ENCODE measurements at regions not wholly inside any gene's neighbourhood (a gene's known extent, or its start where the extent isn't known, plus 50 kb on each side); places are given as distances from the start of the nearest gene placed in this dataset.

- H3K9ac ChIP-seq (ENCODE audit: insufficient read depth in 1 of 2, low read length in 2 of 2): no peak overlapping the region
- no peaks in the 10 kb centered on the region for H3K9me3 ChIP-seq (ENCODE audit: control insufficient read depth in 4 of 4, insufficient read depth in 3 of 4, low read length in 3 of 4)
- H3K27ac ChIP-seq (ENCODE audit: low read depth in 1 of 2, low read length in 1 of 2): no peak overlapping the region
- no peaks in the 10 kb centered on the region for H3K4me1 ChIP-seq (ENCODE audit: control insufficient read depth in 5 of 5, insufficient read depth in 5 of 5, low read length in 5 of 5)
- DNase-seq (no peak), ATAC-seq (ENCODE audit: insufficient read depth, low FRiP score) (no peak)
- no peaks in the 10 kb centered on the region for H3K27me3 ChIP-seq (ENCODE audit: control insufficient read depth in 3 of 3, insufficient read depth in 3 of 3, low read length in 2 of 3)
- H3K36me3 ChIP-seq (ENCODE audit: control insufficient read depth in 4 of 4, insufficient read depth in 4 of 4, low read length in 4 of 4): no peaks in the 10 kb centered on the region
- H3K4me3 ChIP-seq: no peak overlapping the region
- no peak for TF ChIP-seq CTCF (IDR thresholded peaks at IDR 0.05; ENCODE audit: control extremely low read depth, extremely low read depth)
Observed at GRCh38 chr4:138756519-138756918, 259.1 kb upstream of the NOCT start.

- H3K27me3 ChIP-seq (ENCODE audit: control insufficient read depth in 3 of 3, insufficient read depth in 3 of 3, low read length in 2 of 3): no peaks in the 10 kb centered on the region
- DNase-seq: no peak
- no peaks in the 10 kb centered on the region for H3K36me3 ChIP-seq (ENCODE audit: control insufficient read depth in 4 of 4, insufficient read depth in 4 of 4, low read length in 4 of 4)
- no peak overlapping the region for H3K4me3 ChIP-seq
- TF ChIP-seq CTCF (IDR thresholded peaks at IDR 0.05; ENCODE audit: control extremely low read depth, extremely low read depth): no peak
- H3K27ac ChIP-seq (ENCODE audit: low read depth in 1 of 2, low read length in 1 of 2): no peak overlapping the region
- H3K9ac ChIP-seq (ENCODE audit: insufficient read depth in 1 of 2, low read length in 2 of 2): no peak overlapping the region
- no peak for ATAC-seq (ENCODE audit: insufficient read depth, low FRiP score)
- 94 to 98% methylated on average over 3 of the region's 3 CpGs for WGBS, 2 donors
- H3K9me3 ChIP-seq (ENCODE audit: control insufficient read depth in 4 of 4, insufficient read depth in 3 of 4, low read length in 3 of 4): no peaks in the 10 kb centered on the region
- H3K4me1 ChIP-seq (ENCODE audit: control insufficient read depth in 5 of 5, insufficient read depth in 5 of 5, low read length in 5 of 5): no peaks in the 10 kb centered on the region
Observed at GRCh38 chr4:138751309-138751708, 264.3 kb upstream of the NOCT start.

DNA sequence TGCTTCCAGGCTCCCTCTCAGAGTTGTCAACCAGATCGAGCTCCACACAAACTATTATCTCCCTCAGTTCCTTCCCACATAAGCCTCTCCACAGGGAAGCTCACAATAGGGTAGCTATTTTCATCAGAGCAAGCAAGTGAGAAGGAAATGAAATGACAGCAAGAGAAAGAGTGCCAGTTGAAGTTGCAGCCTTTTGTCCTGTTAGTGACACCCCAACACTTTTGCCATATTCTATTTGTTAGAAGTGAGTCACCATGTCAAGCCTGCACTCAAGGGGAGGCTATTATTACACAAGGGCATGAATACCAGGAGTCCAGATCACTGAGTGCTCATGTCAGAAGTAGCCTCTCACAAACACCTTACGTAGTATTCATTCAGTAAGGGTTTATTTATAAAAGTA, 266.3 kb upstream of the NOCT start:
- H3K4me1 ChIP-seq (ENCODE audit: control insufficient read depth in 5 of 5, insufficient read depth in 5 of 5, low read length in 5 of 5): no peaks in the 10 kb centered on the region
- no peaks in the 10 kb centered on the region for H3K27me3 ChIP-seq (ENCODE audit: control insufficient read depth in 3 of 3, insufficient read depth in 3 of 3, low read length in 2 of 3)
- TF ChIP-seq CTCF (IDR thresholded peaks at IDR 0.05; ENCODE audit: control extremely low read depth, extremely low read depth): no peak
- 63 to 78% methylated on average over 2 of the region's 2 CpGs for WGBS, 2 donors
- H3K9ac ChIP-seq (ENCODE audit: insufficient read depth in 1 of 2, low read length in 2 of 2): no peak overlapping the region
- H3K36me3 ChIP-seq (ENCODE audit: control insufficient read depth in 4 of 4, insufficient read depth in 4 of 4, low read length in 4 of 4): no peaks in the 10 kb centered on the region
- no peak for DNase-seq
- H3K27ac ChIP-seq (ENCODE audit: low read depth in 1 of 2, low read length in 1 of 2): no peak overlapping the region
- no peak overlapping the region for H3K4me3 ChIP-seq
- ATAC-seq (ENCODE audit: insufficient read depth, low FRiP score): no peak
- H3K9me3 ChIP-seq (ENCODE audit: control insufficient read depth in 4 of 4, insufficient read depth in 3 of 4, low read length in 3 of 4): no peaks in the 10 kb centered on the region

DNA sequence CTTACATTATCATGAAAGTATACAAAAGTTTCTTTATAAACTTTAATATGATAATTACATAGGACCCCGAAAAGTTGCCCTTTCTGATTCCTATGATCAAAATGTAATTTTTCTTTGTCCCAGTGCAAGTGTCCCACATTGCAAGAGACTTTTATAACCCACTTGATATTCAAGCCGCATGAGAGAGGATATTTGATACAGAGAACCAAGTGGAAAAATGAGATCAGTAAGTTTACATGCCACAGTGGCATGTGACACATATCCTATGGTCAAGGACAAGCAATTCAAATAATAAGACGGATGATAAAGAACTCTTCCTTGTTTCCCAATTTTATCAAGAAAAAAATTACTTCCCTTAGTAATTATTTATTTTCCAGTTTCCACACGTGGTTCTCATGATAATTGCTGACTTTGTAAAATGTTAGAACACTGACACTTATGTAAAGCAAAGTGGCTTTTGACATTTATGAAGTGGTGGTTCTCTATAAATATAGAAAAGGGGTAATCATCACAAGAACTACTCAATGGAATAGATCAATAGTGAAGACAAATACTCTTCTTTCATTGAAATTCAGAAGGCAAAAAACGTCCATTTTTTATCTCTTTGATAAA, 273.7 kb upstream of the NOCT start:
- Histone ChIP-seq H3K9me3 (ENCODE audit: control insufficient read depth in 4 of 4, insufficient read depth in 3 of 4, low read length in 3 of 4) (no peaks in the 10 kb centered on the region), H3K27ac (ENCODE audit: low read depth in 1 of 2, low read length in 1 of 2) (no peak overlapping the region), H3K36me3 (ENCODE audit: control insufficient read depth in 4 of 4, insufficient read depth in 4 of 4, low read length in 4 of 4) (no peaks in the 10 kb centered on the region), H3K4me1 (ENCODE audit: control insufficient read depth in 5 of 5, insufficient read depth in 5 of 5, low read length in 5 of 5) (peaks cover 0 to 6% (median 0%) of the 10 kb centered on the region in 5 donors), H3K4me3 (no peak overlapping the region), H3K9ac (ENCODE audit: insufficient read depth in 1 of 2, low read length in 2 of 2) (no peak overlapping the region), H3K27me3 (ENCODE audit: control insufficient read depth in 3 of 3, insufficient read depth in 3 of 3, low read length in 2 of 3) (no peaks in the 10 kb centered on the region)
- no peak for TF ChIP-seq CTCF (IDR thresholded peaks at IDR 0.05; ENCODE audit: control extremely low read depth, extremely low read depth)
- DNase-seq (no peak), ATAC-seq (ENCODE audit: insufficient read depth, low FRiP score) (no peak)
- 43 to 66% methylated on average over 5 of the region's 5 CpGs for WGBS, 2 donors
